Stomach (tissue), 8 donors: ENCODE measurements at regions not wholly inside any gene's neighbourhood (a gene's known extent, or its start where the extent isn't known, plus 50 kb on each side); places are given as distances from the start of the nearest gene placed in this dataset.

ENCODE experiments used
- DNase-seq, 2 donors: peaks; one replicate each; pipeline versions ENCODE4 v3.0.0 to v3.0.0-alpha.2; 2013 to 2019
- H3K27ac ChIP-seq, 5 donors: fragments of 200-600 bp in 4 of 5; sonication (generic) in 4 of 5; one replicate each; pipeline ENCODE4 v1.5.1; 2013 to 2019; ENCODE audit warnings: mild to moderate bottlenecking in 1 of 5, moderate library complexity in 1 of 5
- H3K27me3 ChIP-seq, 3 donors: fragments of 200-600 bp; sonication (generic); one replicate each; pipeline ENCODE4 v1.5.1; 2017 to 2019; ENCODE audit warnings: mixed run types in 1 of 3
- H3K36me3 ChIP-seq, 4 donors: fragments of 200-600 bp; sonication (generic); 1 replicate in 3 of 4; 2 replicates in 1 of 4; pipeline ENCODE4 v1.5.1; 2016 to 2019
- H3K4me1 ChIP-seq, 4 donors: fragments of 200-600 bp; sonication (generic); one replicate each; pipeline ENCODE4 v1.5.1; 2016 to 2019
- H3K4me3 ChIP-seq, 4 donors: fragments of 200-600 bp; sonication (generic) in 3 of 4; one replicate each; pipeline ENCODE4 v1.5.1; 2016 to 2019; ENCODE audit warnings: mild to moderate bottlenecking in 1 of 4
- H3K9me3 ChIP-seq, 4 donors: fragments of 200-600 bp; sonication (generic); one replicate each; pipeline ENCODE4 v1.5.1; 2016 to 2019
- EP300 ChIP-seq: sonication (generic); formaldehyde crosslinking; IDR thresholded peaks from one replicate; pipeline ENCODE4 v1.6.1; 2017; ENCODE audit warnings: antibody characterized with exemption
- POLR2A ChIP-seq, 4 donors: fragments of 450-650 bp; IDR thresholded peaks; one replicate each; pipeline ENCODE4 v1.6.1; 2016; ENCODE audit warnings: antibody characterized with exemption in 4 of 4, control low read depth in 2 of 4, mild to moderate bottlenecking in 1 of 4, moderate library complexity in 1 of 4
- POLR2AphosphoS5 ChIP-seq, 3 donors: sonication (generic); formaldehyde crosslinking; IDR thresholded peaks; one replicate each; pipeline ENCODE4 v1.6.1; 2016; ENCODE audit warnings: antibody characterized with exemption in 3 of 3
- WGBS, 5 donors: extraction: QIAGEN DNeasy Blood & Tissue Kit in 3 of 5; methylation state at CpG; one replicate each; pipeline versions ENCODE4 v1.1.5 to v1.1.7; 2013 to 2018; 5-methylcytosine and 5-hydroxymethylcytosine counted together
- intact Hi-C: fragments of 100-400 bp; cut with DNase I; formaldehyde crosslinking; loops from one replicate; pipeline ENCODE4 v1.15.1; 2023; ENCODE audit warnings: low total_unique reads
- TF ChIP-seq, protein P1 (sequence below), 7 experiments: fragments of 450-650 bp in 4 of 7; fragments of 200-600 bp in 3 of 7; sonication (generic) in 3 of 7; IDR thresholded peaks; one replicate each; pipeline ENCODE4 v1.5.1; 2016 to 2019; ENCODE audit warnings: antibody characterized with exemption in 7 of 7, control low read depth in 2 of 7, mild to moderate bottlenecking in 1 of 7
- donor health status: healthy with polysubstance abuse.
- donor health status: Bipolar disorder and iron deficiency.
- donor health status: healthy.

DNA sequence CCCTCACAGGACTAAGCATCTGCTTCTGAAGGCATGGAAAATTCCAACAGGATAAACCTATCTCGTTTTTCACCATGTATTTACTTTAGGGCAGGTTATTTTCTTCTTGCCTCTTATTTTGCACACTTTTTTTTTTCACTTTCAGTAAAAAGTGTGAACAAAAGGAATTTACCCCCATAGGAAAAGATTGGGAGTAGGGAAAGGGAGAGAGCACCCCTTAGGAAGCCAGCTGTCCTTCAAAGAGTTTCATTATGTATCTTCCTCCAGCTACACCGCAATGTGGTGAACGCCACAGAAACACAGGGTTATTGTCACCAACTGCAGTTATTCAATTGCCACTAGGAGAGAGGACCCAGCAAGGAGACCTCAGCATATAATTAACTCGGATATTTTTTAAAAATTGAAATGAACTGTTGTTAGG is 286.2 kb upstream of the VRK2 start:
- no peak overlapping the region for H3K27ac ChIP-seq
- TF ChIP-seq, protein P1, sequence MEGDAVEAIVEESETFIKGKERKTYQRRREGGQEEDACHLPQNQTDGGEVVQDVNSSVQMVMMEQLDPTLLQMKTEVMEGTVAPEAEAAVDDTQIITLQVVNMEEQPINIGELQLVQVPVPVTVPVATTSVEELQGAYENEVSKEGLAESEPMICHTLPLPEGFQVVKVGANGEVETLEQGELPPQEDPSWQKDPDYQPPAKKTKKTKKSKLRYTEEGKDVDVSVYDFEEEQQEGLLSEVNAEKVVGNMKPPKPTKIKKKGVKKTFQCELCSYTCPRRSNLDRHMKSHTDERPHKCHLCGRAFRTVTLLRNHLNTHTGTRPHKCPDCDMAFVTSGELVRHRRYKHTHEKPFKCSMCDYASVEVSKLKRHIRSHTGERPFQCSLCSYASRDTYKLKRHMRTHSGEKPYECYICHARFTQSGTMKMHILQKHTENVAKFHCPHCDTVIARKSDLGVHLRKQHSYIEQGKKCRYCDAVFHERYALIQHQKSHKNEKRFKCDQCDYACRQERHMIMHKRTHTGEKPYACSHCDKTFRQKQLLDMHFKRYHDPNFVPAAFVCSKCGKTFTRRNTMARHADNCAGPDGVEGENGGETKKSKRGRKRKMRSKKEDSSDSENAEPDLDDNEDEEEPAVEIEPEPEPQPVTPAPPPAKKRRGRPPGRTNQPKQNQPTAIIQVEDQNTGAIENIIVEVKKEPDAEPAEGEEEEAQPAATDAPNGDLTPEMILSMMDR (IDR thresholded peaks at IDR 0.05): no peak
- no peak for TF ChIP-seq POLR2A (IDR thresholded peaks at IDR 0.05)
- no peak for TF ChIP-seq EP300
- TF ChIP-seq POLR2AphosphoS5 (IDR thresholded peaks at IDR 0.05): no peak
- intact Hi-C loops: no loop called here
- 39 to 57% (median 50%) methylated on average over 4 of the region's 4 CpGs for WGBS, 5 donors
- H3K4me1 ChIP-seq: peaks cover 0 to 15% (median 13%) of the 10 kb centered on the region in 4 donors
- no peaks in the 10 kb centered on the region for H3K36me3 ChIP-seq
- H3K9me3 ChIP-seq: no peaks in the 10 kb centered on the region
- H3K27me3 ChIP-seq: no peaks in the 10 kb centered on the region
- peak overlapping the region in 3 of 4 donors; percentile 21 to 34 (median 22) for H3K4me3 ChIP-seq
- peak in 1 of 2 donors; percentile 8 for DNase-seq

DNA sequence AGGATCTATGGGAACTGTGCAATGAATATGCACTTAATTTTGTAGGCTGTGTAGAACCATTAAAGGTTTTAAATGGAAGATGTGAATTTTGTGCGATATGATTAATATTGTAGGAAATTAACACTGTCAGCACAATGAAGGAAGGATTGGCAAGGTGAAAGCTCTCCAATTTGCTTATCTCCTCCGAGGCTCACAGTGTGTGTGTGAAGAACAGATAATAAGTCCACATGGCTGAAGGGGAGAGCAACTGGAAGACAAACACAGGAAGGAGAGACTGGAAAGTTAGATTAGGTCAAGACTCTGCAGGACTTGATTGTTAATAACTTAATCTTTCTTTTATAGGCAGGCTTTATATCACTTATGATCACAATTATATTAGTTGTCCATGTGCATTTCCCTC is 269.7 kb upstream of the VRK2 start:
- no peak for TF ChIP-seq EP300
- TF ChIP-seq, protein P1 (IDR thresholded peaks at IDR 0.05): no peak
- TF ChIP-seq POLR2AphosphoS5 (IDR thresholded peaks at IDR 0.05): no peak
- TF ChIP-seq POLR2A (IDR thresholded peaks at IDR 0.05): no peak
- 45 to 61% (median 52%) methylated on average over 2 of the region's 2 CpGs for WGBS, 5 donors

DNA sequence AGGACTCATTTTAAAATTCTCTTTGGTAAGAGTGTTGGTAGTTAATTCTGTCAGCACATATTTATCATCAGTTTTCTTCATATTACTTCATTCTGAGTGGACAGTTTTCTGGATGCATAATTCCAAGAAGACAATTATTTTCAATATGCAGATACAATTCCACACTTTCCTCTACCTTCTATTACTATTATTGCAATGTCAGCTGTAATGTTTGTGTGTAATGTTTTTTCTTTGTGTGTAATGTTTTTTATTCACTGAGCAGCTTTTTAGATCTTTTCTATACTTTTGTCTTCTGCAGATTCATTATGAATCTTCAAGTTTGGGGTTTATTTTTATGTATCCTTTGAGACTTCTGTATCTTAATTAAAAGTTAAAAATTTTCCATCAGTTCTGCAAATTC is 264.0 kb upstream of the VRK2 start:
- DNase-seq: no peak
- Histone ChIP-seq H3K27ac (no peak overlapping the region), H3K4me3 (no peak overlapping the region), H3K27me3 (no peaks in the 10 kb centered on the region), H3K36me3 (no peaks in the 10 kb centered on the region), H3K9me3 (no peaks in the 10 kb centered on the region), H3K4me1 (no peaks in the 10 kb centered on the region)
- TF ChIP-seq POLR2AphosphoS5 (IDR thresholded peaks at IDR 0.05): no peak
- no peak for TF ChIP-seq EP300
- TF ChIP-seq, protein P1 (IDR thresholded peaks at IDR 0.05): no peak
- TF ChIP-seq POLR2A (IDR thresholded peaks at IDR 0.05): no peak
- intact Hi-C loops: no loop called here

More for the DNA sequence above, 269.7 kb upstream of the VRK2 start:
- Histone ChIP-seq H3K4me1 (no peaks in the 10 kb centered on the region), H3K4me3 (no peak overlapping the region), H3K36me3 (no peaks in the 10 kb centered on the region), H3K9me3 (no peaks in the 10 kb centered on the region), H3K27ac (no peak overlapping the region), H3K27me3 (no peaks in the 10 kb centered on the region)
- intact Hi-C loops: no loop called here
- DNase-seq: no peak

DNA sequence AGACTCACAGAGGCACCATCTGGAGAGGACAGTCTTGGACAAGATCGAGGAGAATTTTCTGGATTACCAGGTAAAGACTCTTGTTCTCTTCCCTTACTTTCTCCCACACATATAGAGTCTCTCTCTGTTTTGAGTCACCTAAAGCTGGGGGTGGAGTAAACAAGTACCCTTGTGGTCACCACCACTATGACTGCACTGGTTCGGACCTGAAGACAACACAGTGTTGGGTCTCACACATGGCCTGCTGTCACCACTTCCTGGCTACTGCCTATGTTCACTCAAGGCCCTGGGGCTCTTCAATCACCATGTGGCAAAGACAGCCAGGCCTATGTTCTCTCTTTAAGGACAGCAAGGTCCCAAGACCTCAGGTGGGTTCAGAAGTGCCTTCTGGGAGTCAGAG is 253.3 kb upstream of the VRK2 start:
- H3K9me3 ChIP-seq: peaks cover 0 to 12% (median 0%) of the 10 kb centered on the region in 4 donors
- no peaks in the 10 kb centered on the region for H3K27me3 ChIP-seq
- intact Hi-C loops: no loop called here
- 90 to 100% (median 98%) methylated on average over 2 of the region's 2 CpGs for WGBS, 5 donors
- H3K4me1 ChIP-seq: no peaks in the 10 kb centered on the region
- TF ChIP-seq POLR2AphosphoS5 (IDR thresholded peaks at IDR 0.05): no peak
- TF ChIP-seq POLR2A (IDR thresholded peaks at IDR 0.05): no peak
- TF ChIP-seq EP300: no peak
- TF ChIP-seq, protein P1 (IDR thresholded peaks at IDR 0.05): no peak
- no peak for DNase-seq
- no peaks in the 10 kb centered on the region for H3K36me3 ChIP-seq
- H3K27ac ChIP-seq: no peak overlapping the region
- H3K4me3 ChIP-seq: no peak overlapping the region
